ENCODE measurements at regions not wholly inside any gene's neighbourhood (a gene's known extent, or its start where the extent isn't known, plus 50 kb on each side); places are given as distances from the start of the nearest gene placed in this dataset.

DNA sequence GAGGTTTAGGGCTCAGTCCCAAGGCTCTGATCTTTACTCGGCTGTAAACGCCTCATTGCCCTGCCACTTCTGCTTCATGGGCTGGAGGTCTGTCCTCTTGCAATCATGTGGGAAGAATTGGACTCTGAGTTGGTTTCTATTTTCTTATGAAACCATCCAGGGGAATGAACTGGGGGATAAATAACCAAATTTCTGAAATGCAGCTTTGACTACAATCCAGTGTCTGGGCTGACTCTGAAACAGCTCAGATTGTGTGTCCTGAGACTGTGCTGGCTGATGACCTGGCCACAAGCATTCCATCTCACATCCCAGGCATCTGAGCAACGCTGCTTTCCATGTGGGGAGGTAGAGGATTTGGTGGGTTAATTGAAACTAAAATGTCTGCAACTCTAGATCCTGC lies 71.0 kb upstream of the GALNT15 start:
- no peak for TF ChIP-seq POLR2A (IDR thresholded peaks at IDR 0.05)
- TF ChIP-seq, protein P1, sequence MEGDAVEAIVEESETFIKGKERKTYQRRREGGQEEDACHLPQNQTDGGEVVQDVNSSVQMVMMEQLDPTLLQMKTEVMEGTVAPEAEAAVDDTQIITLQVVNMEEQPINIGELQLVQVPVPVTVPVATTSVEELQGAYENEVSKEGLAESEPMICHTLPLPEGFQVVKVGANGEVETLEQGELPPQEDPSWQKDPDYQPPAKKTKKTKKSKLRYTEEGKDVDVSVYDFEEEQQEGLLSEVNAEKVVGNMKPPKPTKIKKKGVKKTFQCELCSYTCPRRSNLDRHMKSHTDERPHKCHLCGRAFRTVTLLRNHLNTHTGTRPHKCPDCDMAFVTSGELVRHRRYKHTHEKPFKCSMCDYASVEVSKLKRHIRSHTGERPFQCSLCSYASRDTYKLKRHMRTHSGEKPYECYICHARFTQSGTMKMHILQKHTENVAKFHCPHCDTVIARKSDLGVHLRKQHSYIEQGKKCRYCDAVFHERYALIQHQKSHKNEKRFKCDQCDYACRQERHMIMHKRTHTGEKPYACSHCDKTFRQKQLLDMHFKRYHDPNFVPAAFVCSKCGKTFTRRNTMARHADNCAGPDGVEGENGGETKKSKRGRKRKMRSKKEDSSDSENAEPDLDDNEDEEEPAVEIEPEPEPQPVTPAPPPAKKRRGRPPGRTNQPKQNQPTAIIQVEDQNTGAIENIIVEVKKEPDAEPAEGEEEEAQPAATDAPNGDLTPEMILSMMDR (IDR thresholded peaks at IDR 0.05): no peak

Data from body of pancreas (tissue), 4 donors.